Large intestine (tissue), 3 donors: ENCODE measurements at regions not wholly inside any gene's neighbourhood (a gene's known extent, or its start where the extent isn't known, plus 50 kb on each side); places are given as distances from the start of the nearest gene placed in this dataset.

Source experiments
- DNase-seq, 2 donors: peaks; one replicate each; pipeline versions ENCODE4 v3.0.0 to v3.0.0-alpha.2; 2013
- H3K27ac ChIP-seq: one replicate; pipeline ENCODE4 v1.5.1; 2013; ENCODE audit warnings: low read length
- H3K27me3 ChIP-seq: 2 replicates; pipeline ENCODE4 v1.6.1; 2013; ENCODE audit warnings: low read length; ENCODE audit not compliant: control insufficient read depth, insufficient read depth
- H3K36me3 ChIP-seq: 2 replicates; pipeline ENCODE4 v1.6.1; 2013; ENCODE audit warnings: low read length; ENCODE audit not compliant: control insufficient read depth, insufficient read depth
- H3K4me1 ChIP-seq: one replicate; pipeline ENCODE4 v1.6.1; 2013; ENCODE audit warnings: low read length; ENCODE audit not compliant: control insufficient read depth, insufficient read depth
- H3K4me3 ChIP-seq: one replicate; pipeline ENCODE4 v1.5.1; 2013; ENCODE audit warnings: low read length
- H3K9me3 ChIP-seq: one replicate; pipeline ENCODE4 v1.6.1; 2013; ENCODE audit warnings: mild to moderate bottlenecking, low read depth, low read length, moderate library complexity; ENCODE audit not compliant: control insufficient read depth
- WGBS: methylation state at CpG from one replicate; pipeline ENCODE4 v1.1.5; 2013; ENCODE audit warnings: low lambda C conversion rate; ENCODE audit not compliant: insufficient coverage; 5-methylcytosine and 5-hydroxymethylcytosine counted together

- no peaks in the 10 kb centered on the region for H3K9me3 ChIP-seq
- no peaks in the 10 kb centered on the region for H3K4me1 ChIP-seq
- WGBS, result no CpG with 5 or more reads among the region's 9 CpGs
- no peak overlapping the region for H3K27ac ChIP-seq
- H3K4me3 ChIP-seq, result no peak overlapping the region
- H3K27me3 ChIP-seq, result no peaks in the 10 kb centered on the region
- no peaks in the 10 kb centered on the region for H3K36me3 ChIP-seq
- peak in 1 of 2 donors; percentile 89 for DNase-seq
These were observed 190.7 kb downstream of the OR13H1 start for GRCh38 chrX:131734621-131735020.

- H3K27me3 ChIP-seq, result no peaks in the 10 kb centered on the region
- no peak overlapping the region for H3K4me3 ChIP-seq
- H3K4me1 ChIP-seq, result no peaks in the 10 kb centered on the region
- no peaks in the 10 kb centered on the region for H3K36me3 ChIP-seq
- H3K9me3 ChIP-seq, result no peaks in the 10 kb centered on the region
- no CpG with 5 or more reads among the region's 3 CpGs for WGBS
- DNase-seq, result no peak
- no peak overlapping the region for H3K27ac ChIP-seq
These were observed 191.3 kb downstream of the OR13H1 start for GRCh38 chrX:131735127-131735526.

GRCh38 chrX:131739823-131740222 is 195.9 kb downstream of the OR13H1 start:
- Histone ChIP-seq H3K4me1 (no peaks in the 10 kb centered on the region), H3K4me3 (no peak overlapping the region), H3K27ac (no peak overlapping the region), H3K27me3 (no peaks in the 10 kb centered on the region), H3K9me3 (no peaks in the 10 kb centered on the region), H3K36me3 (no peaks in the 10 kb centered on the region)
- DNase-seq, result no peak
- WGBS, result no CpG with 5 or more reads among the region's 2 CpGs

GRCh38 chrX:131741103-131741581 is 197.3 kb downstream of the OR13H1 start:
- WGBS, result no CpG with 5 or more reads among the region's 12 CpGs
- Histone ChIP-seq H3K27ac (no peak overlapping the region), H3K36me3 (no peaks in the 10 kb centered on the region), H3K4me1 (no peaks in the 10 kb centered on the region), H3K9me3 (no peaks in the 10 kb centered on the region), H3K4me3 (no peak overlapping the region), H3K27me3 (no peaks in the 10 kb centered on the region)
- DNase-seq, result peak in 1 of 2 donors; percentile 84

- H3K27ac ChIP-seq, result no peak overlapping the region
- no peaks in the 10 kb centered on the region for H3K27me3 ChIP-seq
- DNase-seq, result no peak
- no peaks in the 10 kb centered on the region for H3K4me1 ChIP-seq
- H3K9me3 ChIP-seq, result no peaks in the 10 kb centered on the region
- H3K4me3 ChIP-seq, result no peak overlapping the region
- no peaks in the 10 kb centered on the region for H3K36me3 ChIP-seq
- no CpG with 5 or more reads among the region's 5 CpGs for WGBS
These were observed 202.1 kb downstream of the OR13H1 start for GRCh38 chrX:131745942-131746489.

GRCh38 chrX:131746491-131746968 is 202.7 kb downstream of the OR13H1 start:
- Histone ChIP-seq H3K9me3 (no peaks in the 10 kb centered on the region), H3K4me1 (no peaks in the 10 kb centered on the region), H3K4me3 (no peak overlapping the region), H3K36me3 (no peaks in the 10 kb centered on the region), H3K27me3 (no peaks in the 10 kb centered on the region), H3K27ac (no peak overlapping the region)
- DNase-seq, result peak in 1 of 2 donors; percentile 84
- no CpG with 5 or more reads among the region's 14 CpGs for WGBS

- no CpG with 5 or more reads among the region's 9 CpGs for WGBS
- no peaks in the 10 kb centered on the region for H3K27me3 ChIP-seq
- H3K9me3 ChIP-seq, result no peaks in the 10 kb centered on the region
- H3K27ac ChIP-seq, result no peak overlapping the region
- no peaks in the 10 kb centered on the region for H3K36me3 ChIP-seq
- no peak overlapping the region for H3K4me3 ChIP-seq
- no peaks in the 10 kb centered on the region for H3K4me1 ChIP-seq
- peak in 1 of 2 donors; percentile 86 for DNase-seq
These were observed 203.3 kb downstream of the OR13H1 start for GRCh38 chrX:131747173-131747572.

- Histone ChIP-seq H3K9me3 (no peaks in the 10 kb centered on the region), H3K4me1 (no peaks in the 10 kb centered on the region), H3K36me3 (no peaks in the 10 kb centered on the region), H3K4me3 (no peak overlapping the region), H3K27me3 (no peaks in the 10 kb centered on the region), H3K27ac (no peak overlapping the region)
- no CpG with 5 or more reads among the region's 24 CpGs for WGBS
- peak in 1 of 2 donors; percentile 86 for DNase-seq
These were observed 208.8 kb downstream of the OR13H1 start for GRCh38 chrX:131752493-131753198.

- H3K9me3 ChIP-seq, result no peaks in the 10 kb centered on the region
- no CpG with 5 or more reads among the region's 7 CpGs for WGBS
- H3K27me3 ChIP-seq, result no peaks in the 10 kb centered on the region
- H3K4me3 ChIP-seq, result no peak overlapping the region
- DNase-seq, result peak in 1 of 2 donors; percentile 77
- H3K4me1 ChIP-seq, result no peaks in the 10 kb centered on the region
- no peaks in the 10 kb centered on the region for H3K36me3 ChIP-seq
- H3K27ac ChIP-seq, result no peak overlapping the region
These were observed 218.9 kb downstream of the OR13H1 start for GRCh38 chrX:131762802-131763234.

GRCh38 chrX:131763674-131764073 is 219.8 kb downstream of the OR13H1 start:
- no peak overlapping the region for H3K4me3 ChIP-seq
- H3K27ac ChIP-seq, result no peak overlapping the region
- H3K9me3 ChIP-seq, result no peaks in the 10 kb centered on the region
- no peaks in the 10 kb centered on the region for H3K36me3 ChIP-seq
- H3K27me3 ChIP-seq, result no peaks in the 10 kb centered on the region
- DNase-seq, result peak in 1 of 2 donors; percentile 90
- no CpG with 5 or more reads among the region's 10 CpGs for WGBS
- H3K4me1 ChIP-seq, result no peaks in the 10 kb centered on the region
